ENCODE measurements at regions not wholly inside any gene's neighbourhood (a gene's known extent, or its start where the extent isn't known, plus 50 kb on each side); places are given as distances from the start of the nearest gene placed in this dataset.
A peak's percentile ranks its signal among the peaks of the same experiment; 100 is the strongest.
"Not testable (repeated sequence)": the region's sequence is repeated elsewhere in the genome, so short reads cannot be mapped to it uniquely, and the experiment has no call there.

- H3K27ac ChIP-seq: no peak overlapping the region
- no peaks in the 10 kb centered on the region for H3K36me3 ChIP-seq (replicated peaks)
- H3K4me3 ChIP-seq (ENCODE audit: low read depth, low read length): no peak overlapping the region
- H3K27me3 ChIP-seq (replicated peaks): no peaks in the 10 kb centered on the region
- TF ChIP-seq CTCF (IDR thresholded peaks at IDR 0.05; ENCODE audit: low read depth, low read length, missing control alignments): no peak
- DNase-seq: no peak
- in situ Hi-C loops (cut with HindIII; ENCODE audit: low pct_ligation_motif_present, low sequenced_read_pairs): no loop called here
These were observed 52.5 kb downstream of the RHOB start for GRCh38 chr2:20499387-20499786.

GRCh38 chr2:20501974-20502373, 55.1 kb downstream of the RHOB start:
- DNase-seq: peak; percentile 88
- in situ Hi-C loops (cut with HindIII; ENCODE audit: low pct_ligation_motif_present, low sequenced_read_pairs): no loop called here
- no peaks in the 10 kb centered on the region for H3K36me3 ChIP-seq (replicated peaks)
- H3K27ac ChIP-seq: peak overlapping the region; percentile 75
- no peaks in the 10 kb centered on the region for H3K27me3 ChIP-seq (replicated peaks)
- H3K4me3 ChIP-seq (ENCODE audit: low read depth, low read length): no peak overlapping the region
- no peak for TF ChIP-seq CTCF (IDR thresholded peaks at IDR 0.05; ENCODE audit: low read depth, low read length, missing control alignments)

GRCh38 chr2:20502496-20502895, 55.6 kb downstream of the RHOB start:
- H3K36me3 ChIP-seq (replicated peaks); H3K27ac ChIP-seq; in situ Hi-C loops (cut with HindIII; ENCODE audit: low pct_ligation_motif_present, low sequenced_read_pairs); H3K27me3 ChIP-seq (replicated peaks); DNase-seq; H3K4me3 ChIP-seq (ENCODE audit: low read depth, low read length): not testable (repeated sequence)

- no peak for DNase-seq
- in situ Hi-C loops (cut with HindIII; ENCODE audit: low pct_ligation_motif_present, low sequenced_read_pairs): no loop called here
- no peak overlapping the region for H3K4me3 ChIP-seq (ENCODE audit: low read depth, low read length)
- no peaks in the 10 kb centered on the region for H3K36me3 ChIP-seq (replicated peaks)
- no peak for TF ChIP-seq CTCF (IDR thresholded peaks at IDR 0.05; ENCODE audit: low read depth, low read length, missing control alignments)
- H3K27me3 ChIP-seq (replicated peaks): no peaks in the 10 kb centered on the region
- no peak overlapping the region for H3K27ac ChIP-seq
These were observed 57.3 kb downstream of the RHOB start for GRCh38 chr2:20504174-20504573.

- H3K36me3 ChIP-seq (replicated peaks): no peaks in the 10 kb centered on the region
- no peak overlapping the region for H3K4me3 ChIP-seq (ENCODE audit: low read depth, low read length)
- no peaks in the 10 kb centered on the region for H3K27me3 ChIP-seq (replicated peaks)
- peak; percentile 65 for TF ChIP-seq CTCF (IDR thresholded peaks at IDR 0.05; ENCODE audit: low read depth, low read length, missing control alignments)
- in situ Hi-C loops (cut with HindIII; ENCODE audit: low pct_ligation_motif_present, low sequenced_read_pairs): no loop called here
- DNase-seq: peak; percentile 59
- H3K27ac ChIP-seq: no peak overlapping the region
These were observed 59.4 kb downstream of the RHOB start for GRCh38 chr2:20506201-20506685.

- H3K4me3 ChIP-seq (ENCODE audit: low read depth, low read length): no peak overlapping the region
- no peak for TF ChIP-seq CTCF (IDR thresholded peaks at IDR 0.05; ENCODE audit: low read depth, low read length, missing control alignments)
- H3K27ac ChIP-seq: no peak overlapping the region
- H3K27me3 ChIP-seq (replicated peaks): no peaks in the 10 kb centered on the region
- in situ Hi-C loops (cut with HindIII; ENCODE audit: low pct_ligation_motif_present, low sequenced_read_pairs): no loop called here
- no peak for DNase-seq
- no peaks in the 10 kb centered on the region for H3K36me3 ChIP-seq (replicated peaks)
These were observed 60.4 kb downstream of the RHOB start for GRCh38 chr2:20507166-20507692.
